AG09309 (cell line): ENCODE measurements at regions not wholly inside any gene's neighbourhood (a gene's known extent, or its start where the extent isn't known, plus 50 kb on each side); places are given as distances from the start of the nearest gene placed in this dataset.

Experiments used
- DNase-seq: peaks from one replicate; pipeline ENCODE4 v3.0.0-alpha.2; 2010; ENCODE audit warnings: low read depth
- H3K4me3 ChIP-seq: 2 replicates; pipeline ENCODE4 v1.5.1; 2011; ENCODE audit warnings: mild to moderate bottlenecking, low read depth, low read length, moderate library complexity; ENCODE audit not compliant: control insufficient read depth
- CTCF ChIP-seq: IDR thresholded peaks from 2 replicates; pipeline ENCODE4 v1.5.1; 2011; ENCODE audit warnings: mild to moderate bottlenecking, low read depth, low read length, inconsistent platforms; ENCODE audit not compliant: insufficient read depth, control insufficient read depth; ENCODE audit errors: missing control alignments

DNA sequence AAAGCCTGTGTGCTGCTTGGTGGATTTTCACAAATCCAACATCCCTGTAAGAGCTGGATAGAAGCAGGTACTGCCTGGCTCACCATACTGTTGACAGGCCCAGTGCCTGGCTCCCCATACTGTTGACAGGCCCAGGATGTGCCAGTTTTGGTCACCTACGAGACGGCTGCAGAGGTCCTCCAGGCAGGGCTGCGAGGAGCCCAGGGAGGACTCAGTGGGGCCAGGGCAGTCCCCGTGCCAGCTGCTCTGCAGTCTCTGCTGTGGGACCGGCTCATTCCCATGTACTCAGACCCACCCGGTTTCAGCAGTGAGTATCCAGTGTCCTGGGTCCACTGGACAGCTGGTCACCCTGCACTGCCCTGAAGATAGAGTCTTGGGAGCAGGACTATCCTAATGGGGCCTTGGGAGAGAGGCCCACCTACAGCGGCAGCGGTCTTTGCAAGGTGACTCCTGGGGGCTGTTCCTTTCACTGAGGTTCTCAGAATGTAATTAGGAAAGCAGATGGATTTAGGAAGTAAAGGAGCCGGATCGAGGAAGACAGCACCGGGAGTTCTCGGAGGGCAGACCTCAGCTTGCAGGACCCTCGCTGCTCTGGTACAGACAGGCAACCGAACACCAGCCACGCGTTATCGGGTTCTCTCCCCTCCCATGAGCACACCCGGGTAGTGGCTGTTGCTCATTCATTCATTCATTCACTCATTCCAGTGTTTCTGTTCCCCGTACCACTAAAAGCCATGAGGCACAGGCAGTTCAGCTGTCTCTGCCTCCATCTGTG lies 106.1 kb downstream of the CTTN start:
- DNase-seq: no peak
- no peak for TF ChIP-seq CTCF
- no peak overlapping the region for H3K4me3 ChIP-seq

- no peak for TF ChIP-seq CTCF
- no peak for DNase-seq
- H3K4me3 ChIP-seq: no peak overlapping the region
Measured at GRCh38 chr11:70505331-70505731, 107.0 kb downstream of the CTTN start.

- DNase-seq: no peak
- no peak overlapping the region for H3K4me3 ChIP-seq
- TF ChIP-seq CTCF: no peak
Measured at GRCh38 chr11:70505761-70506657, 107.7 kb downstream of the CTTN start.

GRCh38 chr11:70506658-70506970 lies 108.3 kb downstream of the CTTN start:
- TF ChIP-seq CTCF: no peak
- no peak overlapping the region for H3K4me3 ChIP-seq
- no peak for DNase-seq

- DNase-seq: no peak
- H3K4me3 ChIP-seq: no peak overlapping the region
- TF ChIP-seq CTCF: no peak
Measured at GRCh38 chr11:70506986-70507385, 108.7 kb downstream of the CTTN start.

DNA sequence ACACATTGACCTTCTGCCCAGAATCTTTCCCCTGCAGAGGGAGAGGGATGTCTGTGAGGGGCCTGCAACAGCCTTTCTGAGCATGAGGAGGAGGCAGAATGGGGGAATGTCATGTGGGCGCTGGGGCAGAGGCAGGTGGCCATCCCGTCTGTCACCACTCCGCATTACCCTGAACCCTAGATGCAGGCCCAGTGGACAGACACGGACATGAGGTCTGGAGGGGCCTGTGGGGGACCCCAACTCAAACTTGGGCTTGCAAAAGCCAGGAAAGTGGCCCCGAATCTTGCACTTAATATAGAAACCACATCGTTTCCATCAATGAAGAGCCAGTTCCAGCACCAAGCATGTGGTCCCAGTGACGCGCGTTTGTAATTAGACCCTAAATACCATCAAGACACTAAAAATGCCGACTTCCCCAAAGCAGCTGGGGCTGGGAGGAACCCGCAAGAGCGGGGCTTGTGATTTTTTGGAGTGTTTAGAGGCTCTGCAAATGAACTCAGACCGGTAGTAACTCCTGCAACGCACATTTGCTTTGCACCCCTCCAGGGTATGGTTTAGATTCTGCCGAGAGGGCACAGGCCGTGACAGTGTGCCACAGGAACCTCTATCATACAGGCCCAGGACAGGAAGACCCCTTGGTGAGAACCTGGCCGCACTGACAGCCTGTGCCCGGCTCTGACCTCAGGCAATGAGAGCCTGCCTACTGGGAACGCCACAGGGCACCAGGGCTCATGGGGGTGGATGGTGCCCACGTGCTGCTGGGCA lies 109.3 kb downstream of the CTTN start:
- H3K4me3 ChIP-seq: no peak overlapping the region
- DNase-seq: no peak
- TF ChIP-seq CTCF: no peak
